Right lung (tissue), 2 donors: ENCODE measurements at regions not wholly inside any gene's neighbourhood (a gene's known extent, or its start where the extent isn't known, plus 50 kb on each side); places are given as distances from the start of the nearest gene placed in this dataset.

ENCODE experiments used
- DNase-seq, 2 donors: peaks; one replicate each; pipeline ENCODE4 v3.0.0-alpha.2; 2013

DNA sequence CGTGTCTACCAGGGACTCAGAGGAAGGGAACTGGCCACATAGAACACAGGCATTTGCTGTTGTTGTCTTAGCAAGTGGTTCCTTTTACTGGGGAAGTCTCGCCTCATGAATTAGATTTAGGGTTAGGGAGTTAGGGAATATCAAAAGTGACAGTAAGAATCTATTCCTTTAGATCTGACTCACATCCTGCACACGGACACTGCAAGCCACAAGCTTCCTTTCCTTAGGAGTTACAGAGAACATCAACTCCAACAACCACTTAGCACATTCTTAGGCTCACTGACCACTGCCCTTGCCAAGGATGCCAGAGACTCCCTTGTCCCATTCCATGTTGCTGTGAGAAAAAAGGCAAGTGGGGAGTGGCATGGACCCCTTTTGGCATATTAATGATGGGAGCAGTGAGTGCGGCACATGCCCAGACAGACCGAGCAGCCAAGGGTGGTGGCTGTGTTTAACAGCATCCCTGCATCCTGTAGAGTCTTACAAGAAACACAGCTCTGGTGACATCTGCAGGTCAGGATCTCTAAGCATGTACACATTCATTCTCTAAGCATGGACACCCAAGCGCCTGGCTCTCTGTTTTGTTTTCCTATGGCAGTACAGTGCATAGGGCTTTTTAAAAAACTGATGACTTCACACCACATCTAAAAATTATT is 745.6 kb upstream of the RAB6C start:
- no peak for DNase-seq

- no peak for DNase-seq
Observed at GRCh38 chr2:129236601-129237000, 742.9 kb upstream of the RAB6C start.

DNA sequence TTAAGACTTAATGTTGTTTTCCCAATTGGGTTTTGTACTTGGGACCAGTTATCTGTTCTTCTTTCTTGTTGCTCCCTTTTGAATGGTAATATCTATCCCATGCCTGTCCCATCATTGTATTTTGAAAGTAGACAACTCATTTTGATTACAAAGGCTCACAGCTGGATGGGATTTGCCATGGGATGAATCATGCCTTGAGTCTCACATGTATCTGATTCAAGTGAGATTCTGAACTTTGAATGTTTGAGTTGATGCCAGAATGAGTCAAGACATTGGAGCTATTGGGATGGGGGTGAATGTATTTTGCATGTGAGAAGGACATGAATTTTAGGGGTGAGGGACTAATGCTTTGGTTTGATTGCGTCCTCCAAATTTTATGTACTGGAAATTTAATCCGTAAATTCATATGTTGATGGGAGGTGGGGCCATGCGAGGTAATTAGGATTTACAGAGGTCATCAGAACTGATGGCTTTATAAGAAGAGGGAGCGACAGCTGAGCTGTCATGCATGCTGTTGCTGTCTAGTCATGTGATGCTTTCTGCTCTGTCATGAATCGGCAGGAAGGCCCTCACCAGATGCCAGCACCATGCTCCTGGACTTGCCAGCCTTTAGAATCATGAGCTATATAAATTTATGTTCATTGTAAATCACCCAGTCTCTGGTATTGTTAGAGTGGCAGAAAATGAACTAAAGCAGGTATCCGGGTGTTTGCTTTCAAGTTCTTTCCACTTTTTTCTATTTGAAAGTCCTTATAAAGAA is 741.3 kb upstream of the RAB6C start:
- DNase-seq = no peak

- DNase-seq = no peak
Observed at GRCh38 chr2:129239141-129239540, 740.3 kb upstream of the RAB6C start.

GRCh38 chr2:129240061-129240460 is 739.4 kb upstream of the RAB6C start:
- DNase-seq = no peak

GRCh38 chr2:129242269-129242668 is 737.2 kb upstream of the RAB6C start:
- no peak for DNase-seq

DNA sequence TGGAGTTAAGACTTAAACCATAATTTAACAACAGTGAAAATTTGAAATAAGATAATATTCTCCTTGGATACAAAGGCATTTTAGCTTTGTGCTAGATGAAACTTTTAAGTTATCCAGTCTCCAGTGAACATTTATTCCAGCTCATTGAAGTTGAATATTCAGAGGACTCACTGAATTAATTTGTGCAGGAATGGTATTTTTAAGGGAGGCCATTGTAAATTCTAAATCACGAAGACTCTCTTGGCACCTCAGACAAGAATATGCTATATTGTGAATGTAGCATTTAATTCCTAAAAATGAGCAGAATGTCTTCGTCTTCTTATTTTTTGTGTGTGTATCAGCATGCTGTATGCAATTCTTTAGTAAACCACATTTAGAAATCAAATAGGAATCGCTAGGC is 731.7 kb upstream of the RAB6C start:
- DNase-seq = no peak

- no peak for DNase-seq
Observed at GRCh38 chr2:129248198-129248597, 731.3 kb upstream of the RAB6C start.

DNA sequence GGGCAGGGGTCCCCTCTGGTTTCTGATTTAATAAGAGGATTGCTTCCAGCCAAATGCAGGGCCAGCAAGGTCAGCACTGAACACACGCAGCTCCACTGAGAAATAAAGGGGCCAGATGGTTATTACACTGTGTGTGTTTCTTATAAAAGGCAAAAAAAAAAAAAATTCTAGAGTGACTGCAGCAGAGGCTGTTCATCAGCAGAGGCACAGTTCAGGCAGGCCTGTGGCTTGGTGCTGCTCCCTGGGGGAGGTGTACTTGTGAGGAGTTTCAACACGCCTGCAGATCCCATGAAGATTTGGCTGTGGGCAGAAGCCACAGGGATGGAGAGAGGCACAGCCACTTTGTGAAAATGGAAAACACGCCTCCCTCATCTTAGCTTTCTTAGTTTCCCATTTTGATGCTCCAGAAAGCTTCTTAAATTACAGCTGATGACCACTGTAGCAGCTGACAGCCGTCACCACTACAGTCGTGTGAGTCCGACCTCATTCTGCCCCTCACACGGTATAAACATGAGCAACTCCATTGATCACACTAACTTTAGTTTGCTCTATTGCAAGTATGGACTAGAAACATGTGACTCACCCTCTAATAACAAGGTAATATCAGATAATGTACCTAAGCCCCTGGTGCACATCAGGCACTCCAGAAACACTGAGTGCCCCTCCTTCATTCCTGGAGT is 726.5 kb upstream of the RAB6C start:
- peak in 1 of 2 donors; percentile 3 for DNase-seq

DNA sequence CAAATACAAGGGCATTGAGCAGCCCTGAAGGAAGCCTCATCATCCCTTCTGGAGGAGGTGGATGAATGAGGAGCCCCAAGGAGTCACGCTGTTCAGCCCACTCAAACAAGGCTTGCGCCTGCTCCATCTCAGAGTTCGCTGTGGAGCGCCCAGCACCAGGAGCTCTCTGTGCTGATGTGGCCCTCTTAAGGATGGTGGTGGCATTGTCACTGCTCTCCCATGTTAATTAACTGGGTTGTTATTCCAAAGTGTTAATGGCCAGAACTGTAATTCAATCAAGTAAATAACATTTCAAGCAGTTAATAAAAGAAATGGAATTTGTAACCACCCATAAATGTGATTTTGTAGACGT is 726.0 kb upstream of the RAB6C start:
- peak in 1 of 2 donors; percentile 3 for DNase-seq

- no peak for DNase-seq
Observed at GRCh38 chr2:129254718-129255117, 724.7 kb upstream of the RAB6C start.

DNA sequence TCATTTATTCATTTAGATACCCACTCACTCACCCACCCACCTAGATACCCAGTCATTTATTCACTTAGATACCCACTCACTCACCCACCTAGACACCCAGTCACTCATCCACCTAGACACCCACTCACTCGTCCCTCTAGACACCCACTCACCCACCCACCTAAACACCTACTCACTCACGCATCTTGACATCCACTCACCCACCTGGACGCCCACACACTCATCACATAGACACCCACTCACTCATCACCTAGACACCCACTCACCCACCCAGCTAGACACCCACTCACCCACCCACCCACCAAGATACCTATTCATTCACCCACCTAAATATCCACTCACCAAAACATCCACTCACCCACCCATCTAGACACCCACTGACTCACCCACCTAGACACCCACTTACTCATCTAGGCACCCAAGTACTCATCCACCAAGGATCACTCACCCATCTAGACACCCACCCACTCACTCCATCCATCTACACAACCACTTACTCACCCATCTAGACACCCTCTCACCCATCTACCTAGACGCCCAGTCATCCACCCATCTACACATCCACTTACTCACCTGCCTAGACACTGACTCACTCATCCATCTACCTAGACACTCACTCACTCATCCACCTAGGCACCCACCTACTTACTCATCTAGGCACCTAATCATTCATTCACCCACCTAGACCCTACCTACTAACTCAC is 723.7 kb upstream of the RAB6C start:
- no peak for DNase-seq

GRCh38 chr2:129256642-129257041 is 722.8 kb upstream of the RAB6C start:
- no peak for DNase-seq

DNA sequence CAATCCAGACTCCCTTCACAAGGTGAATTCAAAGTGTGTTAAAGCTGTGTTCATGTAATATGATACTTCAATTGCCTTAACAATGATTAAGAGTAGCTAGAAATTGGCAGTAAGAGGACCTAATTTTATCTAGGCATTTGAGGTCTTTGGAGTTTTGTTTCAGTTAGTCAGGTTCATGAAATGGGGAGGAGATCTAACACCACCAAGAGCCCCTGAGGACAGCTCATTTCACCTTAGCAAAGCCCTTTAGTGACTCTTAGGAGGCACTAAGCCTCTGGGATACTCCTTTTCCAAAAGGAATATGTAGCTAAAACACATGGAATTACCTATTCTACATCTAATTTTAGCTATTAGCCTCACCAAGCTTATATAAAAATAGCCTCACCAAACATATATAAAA is 716.5 kb upstream of the RAB6C start:
- DNase-seq = no peak

- DNase-seq = no peak
Observed at GRCh38 chr2:129263939-129264338, 715.5 kb upstream of the RAB6C start.

GRCh38 chr2:129267559-129267958 is 711.9 kb upstream of the RAB6C start:
- no peak for DNase-seq

DNA sequence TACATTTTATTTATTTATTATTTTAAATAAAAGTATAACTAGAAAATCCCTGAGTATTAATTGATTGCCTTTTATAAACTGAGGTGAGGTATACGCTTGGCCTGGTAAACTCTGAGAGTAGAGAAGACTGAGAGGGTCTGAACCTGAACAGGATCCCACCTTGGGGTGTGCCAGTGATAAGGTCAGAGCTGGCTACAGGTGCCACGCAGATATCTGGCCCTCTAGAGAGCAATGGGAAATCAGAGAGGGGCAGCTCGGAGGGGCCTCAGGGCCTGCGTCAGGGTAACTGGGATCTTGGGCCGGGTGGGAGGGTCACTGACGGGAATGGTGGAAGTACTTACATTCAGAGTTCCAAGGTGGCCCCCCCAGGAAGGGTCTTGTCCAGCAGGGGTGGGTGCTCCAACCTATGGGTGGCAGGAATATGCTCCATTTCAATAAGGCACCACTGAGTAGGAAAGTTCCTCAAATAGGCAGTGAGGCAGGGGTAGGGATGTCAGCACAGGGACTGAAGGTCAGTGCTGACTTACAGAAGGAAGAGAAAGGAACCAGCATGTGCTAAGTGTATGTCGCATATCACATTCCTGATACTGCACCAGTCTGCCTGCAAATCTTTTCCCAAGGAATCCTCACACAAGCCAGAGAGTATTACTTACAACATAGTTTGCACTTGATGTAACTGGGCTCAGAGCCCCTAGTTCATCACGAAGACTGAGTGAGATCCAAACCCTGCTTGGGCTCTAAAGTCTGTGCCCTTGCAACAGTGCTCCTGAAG is 706.0 kb upstream of the RAB6C start:
- DNase-seq = no peak

GRCh38 chr2:129274038-129274415 is 705.4 kb upstream of the RAB6C start:
- no peak for DNase-seq

- DNase-seq = no peak
Observed at GRCh38 chr2:129274918-129275317, 704.5 kb upstream of the RAB6C start.

GRCh38 chr2:129275706-129276105 is 703.8 kb upstream of the RAB6C start:
- no peak for DNase-seq

DNA sequence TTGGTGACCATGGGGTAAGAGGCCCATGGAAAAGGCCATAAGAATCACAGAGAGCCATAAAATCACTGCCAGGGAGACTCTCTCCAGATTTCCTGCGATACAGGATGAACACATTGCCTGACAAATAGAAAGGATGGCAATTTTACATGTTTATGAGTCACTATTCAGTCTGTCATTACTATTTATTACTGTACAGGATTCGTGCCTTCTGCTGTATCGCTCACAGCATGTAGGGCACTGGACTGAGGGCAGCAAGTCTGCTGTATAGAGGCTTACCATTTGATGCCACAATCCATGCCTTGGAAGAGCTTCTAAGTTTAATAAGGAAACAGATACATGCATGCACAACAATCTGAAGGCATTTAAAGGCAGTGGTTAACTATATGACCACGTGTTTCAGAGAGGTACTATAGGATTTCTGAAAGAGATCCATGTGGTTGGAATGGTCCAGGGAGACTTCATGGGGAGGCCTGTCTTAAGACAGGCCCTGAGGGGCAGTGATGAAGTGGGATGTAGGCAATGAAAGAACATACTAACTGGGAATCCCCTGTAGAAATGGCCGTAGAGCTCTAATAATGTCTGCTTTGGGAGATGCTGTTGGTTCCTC is 702.4 kb upstream of the RAB6C start:
- DNase-seq = no peak
